GM18867 (cell line): ENCODE measurements at regions not wholly inside any gene's neighbourhood (a gene's known extent, or its start where the extent isn't known, plus 50 kb on each side); places are given as distances from the start of the nearest gene placed in this dataset.

Experiments used
- ATAC-seq: cut with Tn5 transposase; IDR thresholded peaks from one replicate; pipeline ENCODE4 v1.9.1; 2021; ENCODE audit warnings: mild to moderate bottlenecking, moderate library complexity; ENCODE audit not compliant: unreplicated experiment

GRCh38 chr10:130398090-130398994 lies 262.2 kb downstream of the GLRX3 start:
- ATAC-seq: no peak

DNA sequence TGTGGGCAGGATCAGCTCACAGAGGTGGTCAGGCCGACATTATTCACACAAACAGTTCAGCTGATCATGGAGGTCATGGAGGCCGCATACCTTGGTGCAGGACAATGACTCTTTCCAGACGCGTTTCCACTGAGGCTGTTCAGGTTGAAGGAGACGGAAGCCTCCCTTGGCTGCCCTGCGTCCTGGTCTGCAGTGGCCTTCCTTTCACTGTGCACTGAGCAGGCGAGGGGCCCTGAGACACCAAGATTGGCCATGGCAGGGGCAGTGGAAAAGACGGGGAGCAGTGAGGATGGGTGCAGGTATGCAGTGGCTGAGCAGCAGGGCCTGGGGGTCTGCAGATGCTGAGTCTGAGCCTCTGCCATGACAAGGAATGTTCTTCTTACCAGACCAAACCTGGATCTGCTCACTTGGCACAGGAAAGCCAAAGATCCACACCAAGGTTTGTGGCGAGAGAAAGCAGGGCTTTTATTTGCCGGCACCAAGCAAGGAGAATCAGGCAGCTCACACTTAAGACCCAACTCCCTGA lies 263.3 kb downstream of the GLRX3 start:
- ATAC-seq: no peak

GRCh38 chr10:130400890-130401289 lies 264.7 kb downstream of the GLRX3 start:
- ATAC-seq: no peak

GRCh38 chr10:130401860-130402765 lies 265.9 kb downstream of the GLRX3 start:
- ATAC-seq: no peak

- no peak for ATAC-seq
Measured at GRCh38 chr10:130403153-130404075, 267.2 kb downstream of the GLRX3 start.

DNA sequence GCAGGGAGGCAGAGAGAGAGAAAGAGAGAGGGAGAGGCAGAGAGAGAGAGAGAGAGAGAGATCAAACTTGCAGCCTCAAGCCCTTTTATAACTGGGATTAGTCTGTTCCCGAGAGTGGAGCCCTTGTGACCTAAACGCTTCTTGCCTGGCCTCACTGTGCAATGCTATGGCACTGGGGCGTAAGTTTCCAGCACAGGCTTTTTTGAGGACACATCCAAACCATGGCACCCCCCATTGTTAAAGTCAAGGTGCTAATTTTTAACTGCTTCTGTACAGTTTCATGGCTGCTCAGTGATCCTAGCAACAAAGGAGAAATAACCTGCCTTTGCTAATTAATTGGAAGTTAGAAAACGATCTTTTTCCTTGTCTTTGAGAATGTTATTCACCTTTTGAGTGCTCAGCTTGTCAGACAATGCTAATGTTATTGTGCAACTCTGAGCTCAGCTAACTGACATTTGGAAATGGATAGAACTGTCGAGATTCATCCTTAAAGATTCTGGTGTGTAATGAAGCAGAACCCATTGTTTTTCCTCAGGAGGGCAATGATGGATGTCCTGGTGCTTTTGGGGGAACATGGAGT lies 268.4 kb downstream of the GLRX3 start:
- no peak for ATAC-seq

DNA sequence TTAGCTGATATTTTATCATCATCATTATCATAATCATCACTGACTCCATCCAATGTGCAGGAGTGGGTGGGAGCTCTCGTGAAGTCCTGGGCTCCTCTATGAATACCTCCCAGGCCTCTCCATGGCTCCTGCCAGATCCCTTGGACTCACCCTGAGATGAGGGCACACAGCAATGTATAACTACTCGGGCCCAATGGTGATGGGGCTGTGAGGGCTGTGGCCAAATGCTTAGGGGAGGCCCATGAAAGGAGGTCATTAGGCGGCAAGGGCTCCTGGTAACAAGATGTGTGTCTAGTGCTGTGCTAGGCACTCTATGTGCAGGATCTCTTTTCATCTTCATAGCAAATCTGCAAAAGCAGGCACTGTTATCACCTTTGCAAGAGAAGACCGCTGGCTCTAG lies 270.9 kb downstream of the GLRX3 start:
- ATAC-seq: no peak

DNA sequence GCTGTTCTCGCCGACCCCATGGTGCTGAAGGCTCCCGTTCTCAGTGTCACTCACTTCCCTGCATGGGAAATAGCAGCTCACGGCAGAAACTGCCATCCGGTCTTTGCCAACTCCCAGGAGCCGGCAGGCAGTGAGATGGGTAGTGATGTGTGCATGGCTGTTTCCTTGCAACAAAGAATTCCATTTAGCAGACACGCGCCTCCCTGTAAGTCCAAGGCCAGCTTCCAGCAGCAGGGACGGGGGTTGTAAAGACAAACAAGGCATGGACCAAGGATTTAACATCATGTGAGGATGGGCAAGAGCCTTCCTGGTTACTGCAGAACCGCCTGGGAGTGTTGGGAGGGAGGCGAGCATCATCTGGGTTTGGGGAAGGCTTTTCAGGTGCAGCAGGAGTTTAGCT lies 273.1 kb downstream of the GLRX3 start:
- no peak for ATAC-seq

- no peak for ATAC-seq
Measured at GRCh38 chr10:130409931-130410330, 273.7 kb downstream of the GLRX3 start.

DNA sequence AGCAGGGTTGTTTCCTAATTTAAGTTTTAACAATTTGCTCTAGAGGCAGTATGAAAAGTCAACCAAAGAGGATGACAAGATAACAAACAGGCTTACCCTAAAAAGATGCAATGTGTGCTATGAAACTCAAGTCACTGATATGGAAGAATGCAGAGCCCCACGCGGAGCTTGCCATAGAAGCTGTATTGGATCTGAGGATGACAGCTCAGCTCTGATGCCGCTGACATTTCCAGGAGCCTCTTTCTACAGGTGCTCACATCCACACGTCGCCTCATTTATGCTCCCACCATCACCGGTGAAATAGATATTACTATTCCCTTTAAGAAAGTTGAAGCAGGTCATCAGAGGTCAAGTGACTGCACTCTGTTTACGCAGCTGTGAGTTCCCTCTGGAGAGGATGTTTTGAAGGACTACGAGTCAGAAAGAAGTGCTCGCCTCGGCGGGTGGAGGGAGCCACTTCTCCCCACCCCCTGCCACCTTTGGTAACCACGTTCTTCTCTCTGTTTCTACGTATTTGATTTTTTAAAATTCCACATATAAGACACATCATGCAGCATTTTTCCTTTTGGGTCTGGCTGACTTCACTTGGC lies 275.4 kb downstream of the GLRX3 start:
- no peak for ATAC-seq

- no peak for ATAC-seq
Measured at GRCh38 chr10:130412317-130412716, 276.1 kb downstream of the GLRX3 start.

DNA sequence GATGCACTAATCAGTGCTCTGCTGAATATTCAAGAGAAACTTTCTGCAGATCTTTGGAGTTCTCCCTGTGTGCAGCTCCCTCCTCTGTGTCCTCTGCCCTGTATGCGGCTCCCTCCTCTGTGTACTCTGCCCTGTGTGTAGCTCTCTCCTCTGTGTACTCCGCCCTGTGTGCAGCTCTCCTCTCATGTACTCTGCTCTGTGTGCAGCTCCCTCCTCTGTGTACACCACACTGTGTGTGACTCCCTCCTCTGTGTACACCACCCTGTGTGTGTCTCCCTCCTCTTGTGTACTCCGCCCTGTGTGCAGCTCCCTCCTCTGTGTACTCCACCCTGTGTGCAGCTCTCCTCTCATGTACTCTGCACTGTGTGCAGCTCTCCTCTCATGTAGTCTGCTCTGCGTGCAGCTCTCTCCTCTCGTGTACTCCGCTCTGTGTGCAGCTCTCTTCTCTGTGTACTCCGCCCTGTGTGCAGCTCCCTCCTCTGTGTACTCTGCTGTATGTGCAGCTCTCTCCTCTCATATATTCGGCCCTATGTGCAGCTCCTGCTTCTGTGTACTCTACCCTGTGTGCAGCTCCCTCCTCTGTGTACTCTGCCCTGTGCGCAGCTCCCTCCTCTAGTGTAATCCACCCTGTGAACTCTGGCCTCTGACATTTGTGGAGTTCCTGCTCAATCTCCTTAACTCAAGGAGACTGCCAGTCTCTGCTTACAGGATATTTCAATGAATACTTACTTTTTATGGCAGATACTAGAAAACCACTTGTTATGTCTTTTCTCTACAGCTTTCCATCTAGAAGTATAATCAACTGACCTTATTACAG lies 280.4 kb downstream of the GLRX3 start:
- no peak for ATAC-seq

DNA sequence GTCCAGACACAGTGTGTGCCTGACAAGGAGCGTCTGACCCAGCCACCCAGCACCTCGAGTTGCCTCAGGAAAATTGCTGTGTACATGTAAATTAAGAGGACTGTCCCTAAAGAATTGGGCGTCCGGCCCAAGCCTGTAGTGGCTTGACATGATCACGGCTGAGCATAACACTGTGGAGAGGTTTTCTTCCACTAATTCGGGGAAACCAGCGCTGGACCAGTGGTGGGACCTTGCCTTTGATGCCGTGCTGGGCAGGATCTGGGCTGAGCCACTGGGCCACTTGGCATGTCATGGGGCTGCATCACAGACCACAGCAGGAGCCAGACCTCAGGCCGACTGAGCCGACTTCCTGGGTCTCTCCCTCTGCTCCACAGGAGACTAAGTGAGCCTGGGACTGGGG lies 282.5 kb downstream of the GLRX3 start:
- no peak for ATAC-seq

DNA sequence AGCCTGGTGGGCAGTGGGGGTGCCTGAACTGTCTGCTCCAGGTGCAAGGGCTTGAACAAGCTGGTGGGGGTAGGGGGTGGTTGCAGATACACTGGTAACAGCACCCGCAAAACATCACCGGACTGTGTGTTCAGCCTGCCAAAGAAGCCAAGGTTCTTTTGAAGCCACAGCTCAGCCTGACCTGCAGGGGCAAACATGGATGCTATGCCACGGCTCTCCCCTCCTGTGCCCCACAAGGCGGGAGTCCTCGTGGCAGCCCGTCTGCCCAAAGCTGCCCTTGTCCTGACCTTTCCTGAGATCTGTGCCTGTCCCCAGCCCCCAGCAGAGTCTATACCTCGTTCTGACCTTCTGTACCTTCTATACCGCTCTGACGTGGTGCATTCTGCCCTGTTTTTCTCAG lies 285.7 kb downstream of the GLRX3 start:
- no peak for ATAC-seq

DNA sequence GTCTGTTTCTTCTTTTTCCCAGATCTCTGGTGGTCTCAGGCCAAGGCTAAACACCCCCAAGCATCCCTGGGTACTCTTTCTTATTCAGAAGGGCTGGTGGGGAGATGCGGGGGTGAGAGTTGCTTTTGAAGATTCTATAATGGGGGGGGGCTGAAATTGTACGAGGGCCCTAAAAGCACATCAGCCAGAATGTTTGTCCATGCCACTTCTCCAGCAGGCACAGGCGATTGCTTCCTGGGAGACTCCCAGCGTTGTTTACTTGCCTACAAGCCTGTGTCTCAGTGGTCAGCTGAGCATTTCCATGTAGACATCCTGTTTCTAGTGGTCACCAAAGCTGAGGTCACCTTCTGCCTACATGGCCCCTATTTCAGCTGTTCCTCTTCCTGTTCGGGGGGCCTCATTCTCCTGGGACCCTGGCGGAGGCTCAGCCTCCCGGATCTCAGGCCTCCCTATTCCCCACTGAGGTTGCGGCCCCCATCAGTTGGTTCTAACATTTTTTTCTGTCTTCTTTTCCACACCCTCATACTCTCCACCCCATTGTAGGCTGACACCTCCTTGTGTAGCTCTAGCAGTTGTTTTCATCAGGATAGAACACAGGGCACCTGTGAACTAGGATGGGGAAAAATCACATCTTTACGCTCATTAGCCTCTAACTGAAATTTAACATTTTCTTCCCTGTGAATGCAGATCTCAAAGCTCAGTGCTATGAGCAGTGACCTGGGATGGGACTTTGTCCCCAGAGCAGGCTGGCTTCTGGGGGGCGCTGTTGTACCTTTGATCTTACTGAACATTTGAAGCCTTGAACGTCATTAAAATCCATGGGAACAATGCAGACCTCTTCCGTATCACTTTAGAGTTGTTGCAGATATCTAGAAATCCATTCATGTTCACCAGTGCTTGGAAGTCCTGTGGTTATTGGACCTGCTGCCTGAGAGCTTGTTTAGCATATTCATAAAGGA lies 286.5 kb downstream of the GLRX3 start:
- ATAC-seq: no peak

DNA sequence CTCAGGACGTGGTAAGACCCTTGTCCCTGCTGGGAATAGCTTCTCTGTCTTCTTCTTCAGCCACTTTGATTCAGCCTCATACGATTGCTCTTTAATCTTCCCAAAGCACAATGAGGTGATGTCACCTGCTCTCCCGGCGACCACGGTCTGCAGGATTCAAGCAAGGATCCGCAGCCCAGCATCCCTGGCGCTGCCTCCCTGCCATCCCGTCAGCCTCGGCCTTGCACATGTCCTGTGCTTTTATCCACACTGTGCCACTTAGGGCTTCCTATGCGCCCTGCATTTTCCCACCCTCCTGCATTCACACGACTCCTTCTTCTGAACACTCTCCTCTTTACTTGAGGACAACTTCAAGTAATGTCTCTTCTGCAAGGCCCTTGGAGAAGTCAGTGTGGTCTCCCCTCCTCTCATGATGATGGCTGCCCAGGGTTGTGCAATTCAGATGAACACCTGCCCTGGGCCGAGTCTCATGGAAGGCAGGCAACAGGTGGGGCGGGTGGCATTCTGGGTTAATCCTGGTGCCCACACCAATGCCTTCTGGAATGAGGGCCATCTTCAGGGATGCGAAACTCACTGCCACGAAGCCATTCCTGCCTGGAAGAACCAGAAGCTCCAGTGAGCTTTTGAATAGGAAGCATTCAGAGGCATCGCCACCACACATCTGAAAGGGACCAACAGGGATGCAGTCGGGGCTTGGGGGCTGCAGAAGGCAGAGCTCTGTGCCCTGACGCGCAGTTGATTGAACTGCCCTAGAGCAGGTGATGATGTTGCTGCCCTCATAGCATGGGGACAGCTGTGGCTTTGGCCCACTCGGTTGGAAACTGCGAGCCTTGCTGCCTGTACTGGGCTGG lies 287.5 kb downstream of the GLRX3 start:
- ATAC-seq: no peak

DNA sequence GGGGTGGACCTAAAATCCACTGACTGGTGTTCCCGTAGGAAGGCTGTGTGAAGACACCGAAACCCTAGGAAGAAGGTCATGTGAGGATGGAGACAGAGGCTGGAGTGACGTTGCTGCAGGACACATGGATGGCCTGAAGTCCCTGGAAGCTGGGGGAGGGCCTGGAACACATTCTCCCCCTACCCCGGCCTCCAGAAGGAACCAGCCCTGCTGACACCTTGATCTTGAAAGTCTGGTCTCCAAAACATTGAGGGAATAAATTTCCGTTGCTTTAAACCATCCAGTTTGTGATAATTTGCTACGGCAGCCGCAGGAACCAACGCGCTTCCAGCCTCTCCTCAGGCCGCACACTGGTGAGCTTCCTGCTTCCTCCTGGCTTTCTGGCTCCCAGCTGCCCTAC lies 288.2 kb downstream of the GLRX3 start:
- ATAC-seq: no peak
